DOHH2 (cell line): ENCODE measurements at regions not wholly inside any gene's neighbourhood (a gene's known extent, or its start where the extent isn't known, plus 50 kb on each side); places are given as distances from the start of the nearest gene placed in this dataset.
"Not testable (repeated sequence)": the region's sequence is repeated elsewhere in the genome, so short reads cannot be mapped to it uniquely, and the experiment has no call there.

Experiments
- EZH2phosphoT487 ChIP-seq: fragments of 200-600 bp; sonication (generic); IDR thresholded peaks from 2 replicates; pipeline ENCODE4 v1.6.1; 2017; ENCODE audit warnings: borderline replicate concordance, mild to moderate bottlenecking, antibody characterized with exemption, low read length, moderate library complexity, mixed read lengths
- TF ChIP-seq, protein P1 (sequence below): fragments of 200-600 bp; sonication (generic); IDR thresholded peaks from one replicate; pipeline ENCODE4 v1.5.1; 2014; ENCODE audit warnings: antibody characterized with exemption, mild to moderate bottlenecking, low read depth, low read length; ENCODE audit not compliant: poor library complexity, severe bottlenecking

DNA sequence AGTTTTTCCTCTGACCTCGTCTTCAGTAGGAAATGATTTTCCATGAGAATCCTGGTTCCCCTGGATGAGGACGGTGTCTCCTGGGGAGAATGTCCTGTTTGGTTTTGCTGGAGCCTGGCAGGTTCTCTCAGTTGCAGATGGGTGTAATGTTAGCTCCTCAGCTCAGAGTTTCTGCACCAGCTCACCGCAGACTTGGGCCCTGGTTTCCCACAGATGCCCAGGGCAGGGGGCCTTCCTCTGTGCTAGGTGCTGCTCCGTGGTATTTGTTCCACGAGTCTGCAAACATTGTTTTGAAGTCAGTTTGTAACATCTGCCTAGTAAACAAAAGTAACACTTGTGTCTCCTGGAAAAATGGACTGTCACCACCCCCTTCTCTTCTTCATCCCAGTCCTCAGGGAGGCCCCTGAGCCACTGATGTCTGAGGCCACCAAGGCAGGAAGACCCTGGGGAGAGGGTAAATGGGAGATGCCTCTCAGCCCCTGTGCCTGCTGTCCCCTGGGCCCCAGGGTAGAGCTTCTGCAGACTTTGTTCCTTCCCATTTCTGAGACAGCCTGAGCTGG, 67.3 kb upstream of the ANTXRL start:
- TF ChIP-seq, protein P1, sequence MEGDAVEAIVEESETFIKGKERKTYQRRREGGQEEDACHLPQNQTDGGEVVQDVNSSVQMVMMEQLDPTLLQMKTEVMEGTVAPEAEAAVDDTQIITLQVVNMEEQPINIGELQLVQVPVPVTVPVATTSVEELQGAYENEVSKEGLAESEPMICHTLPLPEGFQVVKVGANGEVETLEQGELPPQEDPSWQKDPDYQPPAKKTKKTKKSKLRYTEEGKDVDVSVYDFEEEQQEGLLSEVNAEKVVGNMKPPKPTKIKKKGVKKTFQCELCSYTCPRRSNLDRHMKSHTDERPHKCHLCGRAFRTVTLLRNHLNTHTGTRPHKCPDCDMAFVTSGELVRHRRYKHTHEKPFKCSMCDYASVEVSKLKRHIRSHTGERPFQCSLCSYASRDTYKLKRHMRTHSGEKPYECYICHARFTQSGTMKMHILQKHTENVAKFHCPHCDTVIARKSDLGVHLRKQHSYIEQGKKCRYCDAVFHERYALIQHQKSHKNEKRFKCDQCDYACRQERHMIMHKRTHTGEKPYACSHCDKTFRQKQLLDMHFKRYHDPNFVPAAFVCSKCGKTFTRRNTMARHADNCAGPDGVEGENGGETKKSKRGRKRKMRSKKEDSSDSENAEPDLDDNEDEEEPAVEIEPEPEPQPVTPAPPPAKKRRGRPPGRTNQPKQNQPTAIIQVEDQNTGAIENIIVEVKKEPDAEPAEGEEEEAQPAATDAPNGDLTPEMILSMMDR: not testable (repeated sequence)
- TF ChIP-seq EZH2phosphoT487: not testable (repeated sequence)
